H4 (cell line): ENCODE measurements at regions not wholly inside any gene's neighbourhood (a gene's known extent, or its start where the extent isn't known, plus 50 kb on each side); places are given as distances from the start of the nearest gene placed in this dataset.
"Not testable (repeated sequence)": the region's sequence is repeated elsewhere in the genome, so short reads cannot be mapped to it uniquely, and the experiment has no call there.

ENCODE experiments used
- DNase-seq: peaks from one replicate; pipeline ENCODE4 v3.0.0-alpha.2; 2015; ENCODE audit warnings: low spot score

GRCh38 chr1:38787041-38787440 is 72.5 kb downstream of the RRAGC start:
- DNase-seq, result no peak

GRCh38 chr1:38786040-38786436 is 73.5 kb downstream of the RRAGC start:
- peak; percentile 61 for DNase-seq

DNA sequence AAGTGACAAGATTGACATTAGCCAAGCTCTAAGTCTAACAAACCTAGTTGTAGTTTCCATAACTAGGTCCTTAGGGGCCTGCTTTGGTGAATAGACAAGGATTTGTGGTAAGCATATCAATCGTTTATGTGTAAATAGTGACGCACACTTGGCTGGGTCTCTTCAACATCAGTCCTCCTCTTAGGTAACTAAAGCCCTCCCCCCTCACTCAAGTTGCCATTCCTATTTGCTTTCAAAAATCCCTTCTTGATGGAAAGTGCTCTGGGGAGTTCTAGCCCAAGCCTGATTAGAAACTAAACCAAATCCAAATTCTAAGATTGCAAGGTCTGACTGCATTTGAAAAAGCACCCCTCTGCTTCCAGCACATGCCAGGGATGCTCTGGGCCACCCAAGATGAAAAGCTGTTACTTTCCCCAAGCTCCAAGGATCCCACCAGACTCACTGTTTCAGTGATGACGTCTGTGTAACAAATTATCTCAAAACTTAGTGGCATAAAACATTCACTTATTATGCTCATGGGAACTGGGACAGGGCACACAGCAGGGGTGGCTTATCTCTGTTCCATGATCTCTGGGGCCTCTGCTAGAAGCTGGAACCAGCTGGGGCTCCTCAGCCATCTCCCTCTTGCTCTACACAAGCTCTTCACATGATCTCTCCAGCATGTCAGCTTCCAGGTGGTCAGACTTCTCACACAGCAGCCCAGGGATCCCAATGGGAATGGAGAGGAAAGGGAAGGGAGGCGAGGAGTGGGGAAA is 74.1 kb downstream of the RRAGC start:
- DNase-seq, result peak; percentile 86

- no peak for DNase-seq
These were observed 74.9 kb downstream of the RRAGC start for GRCh38 chr1:38784452-38785284.

DNA sequence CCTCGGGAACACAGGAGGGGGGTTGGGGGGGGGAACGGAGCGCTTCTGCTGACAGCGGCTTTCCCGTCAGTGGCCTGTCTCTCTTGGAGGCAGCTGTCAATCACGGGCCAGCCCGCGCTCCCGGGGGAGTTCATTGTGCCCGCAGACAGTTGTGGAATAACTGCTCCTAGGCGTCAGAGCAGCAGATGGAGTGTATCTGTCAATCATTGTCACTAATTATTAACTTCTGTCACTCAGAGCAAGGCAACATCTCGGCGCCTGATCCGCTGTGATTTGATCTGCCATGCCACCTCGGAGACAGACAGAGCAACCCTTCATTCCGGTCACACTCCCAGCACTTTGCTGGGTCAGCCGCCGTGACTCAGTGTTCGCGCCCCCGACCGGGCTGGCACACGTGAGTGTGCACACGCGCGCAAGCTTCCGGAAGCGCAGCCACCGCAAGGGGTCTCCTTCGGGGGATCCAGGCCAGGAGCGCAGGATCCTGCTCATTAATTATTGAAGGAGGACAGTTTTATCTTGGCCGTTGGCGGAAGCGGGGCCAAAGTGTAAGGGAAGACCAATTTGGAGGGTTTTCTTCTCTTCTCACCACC is 75.8 kb downstream of the RRAGC start:
- DNase-seq, result no peak

DNA sequence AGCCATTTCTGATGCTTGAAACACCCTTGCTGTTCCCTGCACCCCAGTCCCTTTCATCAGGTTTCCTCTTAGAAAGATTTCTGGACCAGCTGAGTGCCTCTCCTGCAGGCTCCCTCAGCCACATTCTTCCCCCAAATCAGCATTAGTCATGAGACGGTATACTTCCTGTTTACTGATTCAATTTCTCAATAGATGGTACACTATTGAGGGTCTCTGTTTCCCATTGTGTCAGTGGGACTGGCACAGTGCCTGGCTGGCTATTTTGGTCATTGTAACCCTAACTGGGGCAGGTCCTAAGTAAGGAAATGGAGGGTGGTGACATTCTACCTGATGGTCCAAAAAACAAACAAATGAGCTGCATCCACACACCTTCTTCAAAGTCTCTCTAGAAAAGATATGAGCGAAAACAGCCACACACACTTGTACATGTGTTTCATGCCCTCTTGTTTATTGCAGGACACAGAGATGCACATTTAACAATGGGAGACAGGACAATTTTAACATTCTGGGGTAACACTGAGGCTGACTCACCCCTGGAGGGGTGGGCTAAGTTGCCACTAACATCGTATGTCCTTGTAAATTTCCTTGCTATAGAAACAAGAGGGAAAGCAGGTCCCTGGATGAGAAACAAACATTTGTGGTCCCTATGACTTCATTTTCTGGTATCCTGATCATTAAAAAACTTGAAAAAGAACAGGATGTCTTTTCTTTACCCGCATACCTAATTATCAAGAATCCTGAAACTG is 77.5 kb downstream of the RRAGC start:
- peak; percentile 27 for DNase-seq

DNA sequence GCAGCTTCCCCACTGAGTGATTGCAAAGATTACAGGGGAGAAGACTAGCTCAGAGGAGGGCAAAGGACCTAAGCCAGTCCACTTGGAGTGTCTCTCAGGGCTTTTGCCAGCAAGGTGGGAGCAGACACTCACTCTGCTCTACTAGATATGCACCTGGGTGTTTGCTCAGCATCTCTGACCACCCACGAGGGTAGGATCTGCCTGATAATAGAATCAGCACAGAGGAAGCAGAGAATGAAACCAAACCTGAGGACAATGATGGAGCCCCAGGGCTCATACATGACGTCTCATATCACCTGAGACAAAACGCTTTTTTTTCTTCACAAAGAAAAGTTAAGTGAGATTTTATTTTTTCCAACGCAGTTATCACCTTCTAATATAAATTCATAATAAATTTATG is 79.4 kb downstream of the RRAGC start:
- no peak for DNase-seq

- no peak for DNase-seq
These were observed 80.1 kb downstream of the RRAGC start for GRCh38 chr1:38779491-38779890.

GRCh38 chr1:38778521-38778920 is 81.1 kb downstream of the RRAGC start:
- DNase-seq, result no peak

DNA sequence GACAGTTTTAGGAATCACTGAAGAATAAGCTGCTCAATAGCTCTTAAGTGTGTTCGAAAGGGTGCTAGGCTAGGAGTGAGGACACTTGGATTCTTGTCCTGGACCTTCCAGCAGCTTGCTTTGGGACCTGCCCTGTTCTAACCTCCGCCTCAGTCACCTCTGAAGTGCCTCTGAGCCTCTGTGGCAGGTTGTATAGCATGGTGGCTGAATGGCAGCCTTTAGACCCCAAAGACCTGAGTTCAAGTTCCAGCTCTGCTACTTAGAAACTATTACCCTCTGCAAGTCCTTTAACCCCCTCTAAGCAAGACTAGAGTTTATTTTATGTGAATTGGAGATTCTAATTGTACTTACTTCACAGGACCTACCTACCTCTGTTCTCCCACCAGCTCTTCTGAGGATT is 81.5 kb downstream of the RRAGC start:
- no peak for DNase-seq

DNA sequence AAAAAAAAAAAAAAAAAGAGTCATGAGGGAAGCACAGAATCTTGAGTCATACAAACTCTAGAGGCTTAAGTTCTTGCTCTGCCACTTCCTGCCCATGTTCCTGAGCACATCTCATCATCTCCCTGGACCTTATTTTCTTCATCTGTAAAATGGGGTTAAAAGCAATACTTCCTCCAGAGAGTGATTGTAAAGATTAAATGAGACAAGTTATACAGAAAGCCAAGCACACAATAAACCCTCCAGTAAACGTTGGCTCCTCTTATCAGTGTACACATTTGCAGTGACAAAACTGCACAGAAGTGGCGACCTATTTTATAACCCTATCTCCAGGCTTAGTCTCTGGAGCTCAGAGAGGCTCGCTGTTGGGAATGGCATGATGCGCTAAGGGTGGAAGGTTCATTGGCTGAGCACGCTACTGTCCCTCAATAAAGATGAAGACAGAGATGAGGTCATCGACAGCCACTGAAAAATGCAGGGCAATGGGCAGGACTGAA is 82.1 kb downstream of the RRAGC start:
- DNase-seq, result no peak

DNA sequence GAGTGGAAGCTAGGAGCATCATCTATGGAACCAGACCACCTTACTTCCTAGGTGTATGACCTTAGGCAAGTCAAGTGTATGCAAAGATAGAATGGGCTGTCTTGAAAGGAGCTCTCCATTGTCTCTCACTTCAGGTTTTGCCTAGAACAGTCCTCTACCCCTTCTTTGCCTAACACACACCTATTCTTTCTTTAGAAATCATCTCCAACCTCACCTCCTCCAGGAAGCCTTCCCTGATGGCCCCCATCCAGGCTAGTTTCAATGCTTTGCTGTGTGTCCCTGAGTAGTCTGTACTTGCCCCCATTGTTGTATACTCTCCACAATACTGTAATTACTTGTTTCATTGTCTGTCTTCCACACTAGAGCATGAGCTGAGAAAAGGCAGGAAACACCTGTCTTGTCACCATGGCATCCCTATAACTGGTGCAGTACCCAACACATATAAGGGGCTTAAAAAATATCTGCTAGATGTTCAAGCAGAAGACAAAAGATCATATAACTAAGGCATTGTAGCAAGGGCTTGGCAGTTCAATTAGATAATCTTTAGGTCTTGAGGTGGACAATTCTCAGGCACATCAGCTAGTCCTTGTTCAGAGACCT is 83.0 kb downstream of the RRAGC start:
- DNase-seq, result no peak

GRCh38 chr1:38775175-38775845 is 84.3 kb downstream of the RRAGC start:
- no peak for DNase-seq

DNA sequence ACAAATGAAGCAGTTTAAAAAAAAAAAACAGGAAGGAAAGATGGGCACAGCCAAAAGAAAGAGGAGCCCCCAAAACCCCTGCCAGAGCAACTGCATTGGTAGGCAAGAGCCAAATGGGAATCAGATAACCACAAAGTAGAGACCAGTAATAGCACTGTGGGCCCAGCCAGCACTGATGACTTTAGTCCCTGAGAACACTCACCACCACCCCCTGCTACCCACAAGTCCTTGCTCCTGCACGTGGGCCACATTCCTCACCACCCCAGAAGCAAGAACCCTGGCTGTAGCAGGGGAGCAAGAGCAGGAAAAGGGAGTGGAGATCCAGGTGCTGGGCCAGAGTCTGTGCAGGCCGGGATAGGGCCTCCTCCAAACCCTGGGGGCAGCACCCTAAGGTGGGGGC is 86.1 kb downstream of the RRAGC start:
- no peak for DNase-seq

- DNase-seq, result no peak
These were observed 86.6 kb downstream of the RRAGC start for GRCh38 chr1:38772953-38773352.

GRCh38 chr1:38772026-38772425 is 87.5 kb downstream of the RRAGC start:
- DNase-seq, result no peak

DNA sequence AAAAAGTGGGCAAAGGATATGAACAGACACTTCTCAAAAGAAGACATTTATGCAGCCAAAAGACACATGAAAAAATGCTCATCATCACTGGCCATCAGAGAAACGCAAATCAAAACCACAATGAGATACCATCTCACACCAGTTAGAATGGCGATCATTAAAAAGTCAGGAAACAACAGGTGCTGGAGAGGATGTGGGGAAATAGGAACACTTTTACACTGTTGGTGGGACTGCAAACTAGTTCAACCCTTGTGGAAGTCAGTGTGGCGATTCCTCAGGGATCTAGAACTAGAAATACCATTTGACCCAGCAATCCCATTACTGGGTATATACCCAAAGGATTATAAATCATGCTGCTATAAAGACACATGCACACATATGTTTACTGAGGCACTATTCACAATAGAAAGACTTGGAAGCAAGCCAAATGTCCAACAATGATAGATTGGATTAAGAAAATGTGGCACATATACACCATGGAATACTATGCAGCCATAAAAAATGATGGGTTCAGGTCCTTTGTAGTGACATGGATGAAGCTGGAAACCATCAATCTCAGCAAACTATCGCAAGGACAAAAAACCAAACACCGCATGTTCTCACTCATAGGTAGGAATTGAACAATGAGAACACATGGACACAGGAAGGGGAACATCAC is 88.9 kb downstream of the RRAGC start:
- DNase-seq, result not testable (repeated sequence)

DNA sequence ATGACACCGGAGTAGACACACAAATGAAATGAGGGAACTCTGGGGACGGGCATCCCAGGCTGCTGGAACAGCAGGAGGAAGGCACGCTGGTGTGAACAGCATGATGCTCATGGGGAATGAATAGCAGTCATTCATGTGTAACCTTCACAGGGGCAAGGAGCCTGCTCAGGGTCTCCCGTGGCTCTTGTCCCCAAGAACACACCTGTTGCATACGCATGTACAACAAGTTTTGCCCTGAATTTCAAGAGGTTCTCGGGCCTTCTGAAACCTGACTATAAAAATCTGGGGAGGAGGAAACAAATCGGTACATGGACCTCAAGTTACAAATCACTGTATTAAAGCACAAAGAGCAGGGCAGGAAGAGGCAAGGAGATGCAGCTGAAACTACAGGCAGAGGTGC is 93.4 kb downstream of the RRAGC start:
- no peak for DNase-seq

GRCh38 chr1:38763121-38763520 is 96.5 kb downstream of the RRAGC start:
- no peak for DNase-seq

DNA sequence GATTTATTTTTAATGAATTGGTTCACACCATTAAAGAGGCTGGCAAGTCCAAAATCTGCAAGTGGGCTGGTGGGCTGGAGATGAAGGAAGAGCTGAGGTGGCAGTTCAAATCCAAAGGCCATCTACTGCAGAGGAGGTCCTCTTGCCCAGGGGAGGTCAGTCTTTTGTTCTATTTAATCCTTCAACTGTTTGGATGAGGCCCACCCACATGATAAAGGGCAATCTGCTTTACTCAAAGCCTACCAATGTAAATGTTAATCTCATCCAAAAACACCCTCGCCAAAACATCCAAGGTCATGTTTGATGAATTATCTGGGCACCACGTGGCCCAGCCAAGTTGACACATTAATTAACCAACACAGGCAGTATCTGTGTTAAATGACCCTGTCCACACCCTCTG is 99.0 kb downstream of the RRAGC start:
- no peak for DNase-seq
